DND-41 (cell line): ENCODE measurements at regions not wholly inside any gene's neighbourhood (a gene's known extent, or its start where the extent isn't known, plus 50 kb on each side); places are given as distances from the start of the nearest gene placed in this dataset.

Source experiments
- ATAC-seq: fragments of 200-7000 bp; cut with Tn5 transposase; 3 replicates; pipeline ENCODE4 v1.9.1; 2021; ENCODE audit warnings: low read depth; ENCODE audit not compliant: insufficient read depth
- DNase-seq: peaks from one replicate; pipeline ENCODE4 v3.0.0-alpha.2; 2020
- H2AFZ ChIP-seq: 2 replicates; pipeline ENCODE4 v1.6.0; 2012; ENCODE audit warnings: low read depth, low read length
- H3K27ac ChIP-seq: 2 replicates; pipeline ENCODE4 v1.5.1; 2012; ENCODE audit warnings: low read length, inconsistent platforms
- H3K27me3 ChIP-seq: fragments of 200-600 bp; sonication (generic); 2 replicates; pipeline ENCODE4 v1.6.0; 2012; ENCODE audit warnings: low read length, mild to moderate bottlenecking, inconsistent platforms; ENCODE audit not compliant: insufficient read depth, poor library complexity
- H3K36me3 ChIP-seq: 2 replicates; pipeline ENCODE4 v1.5.1; 2012; ENCODE audit warnings: low read length, inconsistent platforms; ENCODE audit not compliant: insufficient read depth
- H3K4me1 ChIP-seq: 2 replicates; pipeline ENCODE4 v1.5.1; 2012; ENCODE audit warnings: mild to moderate bottlenecking, low read length; ENCODE audit not compliant: insufficient read depth
- H3K4me2 ChIP-seq: 2 replicates; pipeline ENCODE4 v1.6.0; 2012; ENCODE audit warnings: mild to moderate bottlenecking, moderate library complexity, low read length, inconsistent platforms; ENCODE audit not compliant: insufficient read depth
- H3K4me3 ChIP-seq, 2 experiments: fragments of 200-600 bp in 1 of 2; shearing (Covaris generic) in 1 of 2; 2 replicates each; pipeline ENCODE4 v1.5.1; 2012 to 2016; ENCODE audit warnings: inconsistent platforms in 2 of 2, low read length in 2 of 2, mild to moderate bottlenecking in 2 of 2, low read depth in 1 of 2, moderate library complexity in 1 of 2
- H3K79me2 ChIP-seq: 2 replicates; pipeline ENCODE4 v1.6.0; 2012; ENCODE audit warnings: low read length, inconsistent platforms; ENCODE audit not compliant: insufficient read depth
- H3K9ac ChIP-seq: 2 replicates; pipeline ENCODE4 v1.6.0; 2012; ENCODE audit warnings: low read depth, mild to moderate bottlenecking, inconsistent platforms, low read length, moderate library complexity
- H3K9me3 ChIP-seq: 2 replicates; pipeline ENCODE4 v1.5.1; 2012; ENCODE audit warnings: low read length, moderate library complexity, mild to moderate bottlenecking, inconsistent platforms; ENCODE audit not compliant: insufficient read depth, severe bottlenecking
- H4K20me1 ChIP-seq: 2 replicates; pipeline ENCODE4 v1.6.0; 2012; ENCODE audit warnings: low read length; ENCODE audit not compliant: insufficient read depth
- CTCF ChIP-seq: IDR thresholded peaks from 2 replicates; pipeline ENCODE4 v1.5.1; 2012; ENCODE audit warnings: borderline replicate concordance, low read length, moderate library complexity, mild to moderate bottlenecking; ENCODE audit not compliant: poor library complexity, severe bottlenecking; ENCODE audit errors: extremely low read depth
- EZH2 ChIP-seq: IDR thresholded peaks from 3 replicates; pipeline ENCODE4 v1.6.1; 2012; ENCODE audit warnings: borderline replicate concordance, low read depth, mild to moderate bottlenecking, moderate library complexity, low read length, inconsistent platforms; ENCODE audit not compliant: severe bottlenecking

DNA sequence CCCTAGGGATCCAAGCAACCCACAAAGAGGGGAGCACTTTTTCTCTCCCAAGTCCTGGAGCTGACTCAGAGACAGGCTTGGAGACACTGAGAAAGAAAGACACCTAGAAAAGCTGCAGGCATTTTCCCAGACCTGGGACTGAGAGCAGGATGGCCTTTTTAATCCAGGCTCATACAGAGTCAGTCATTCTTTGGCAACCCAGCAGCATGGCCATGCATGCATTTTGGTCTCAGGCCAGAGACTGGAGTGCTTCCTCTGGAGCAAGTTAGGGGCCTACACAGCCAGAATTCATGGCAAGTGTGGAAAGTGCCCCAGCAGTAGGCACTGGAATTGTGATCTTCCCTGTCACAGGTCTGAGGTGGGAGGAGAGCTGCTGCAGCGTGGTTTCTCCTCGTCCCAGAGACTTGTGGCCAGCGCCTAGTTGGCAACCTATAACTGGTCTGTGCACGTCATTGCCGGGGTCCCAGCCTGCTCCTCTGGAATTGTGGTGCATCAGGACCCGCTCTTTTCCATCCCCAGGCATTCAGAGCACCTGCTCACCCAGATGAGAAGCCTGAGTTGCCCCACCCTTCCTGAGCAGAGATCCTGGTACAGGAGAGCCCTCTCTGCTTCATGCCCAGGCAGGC is 231.9 kb upstream of the RAB6C start:
- ATAC-seq = no peak
- Histone ChIP-seq H3K9ac (no peak overlapping the region), H2AFZ (no peak overlapping the region), H3K27me3 (no peaks in the 10 kb centered on the region), H4K20me1 (no peaks in the 10 kb centered on the region), H3K27ac (no peak overlapping the region), H3K4me2 (no peak overlapping the region), H3K4me3 (no peak overlapping the region), H3K4me1 (peaks cover 9% of the 10 kb centered on the region), H3K79me2 (no peaks in the 10 kb centered on the region), H3K36me3 (no peaks in the 10 kb centered on the region), H3K9me3 (no peaks in the 10 kb centered on the region)
- TF ChIP-seq CTCF (no peak), EZH2 (no peak)
- DNase-seq = no peak

DNA sequence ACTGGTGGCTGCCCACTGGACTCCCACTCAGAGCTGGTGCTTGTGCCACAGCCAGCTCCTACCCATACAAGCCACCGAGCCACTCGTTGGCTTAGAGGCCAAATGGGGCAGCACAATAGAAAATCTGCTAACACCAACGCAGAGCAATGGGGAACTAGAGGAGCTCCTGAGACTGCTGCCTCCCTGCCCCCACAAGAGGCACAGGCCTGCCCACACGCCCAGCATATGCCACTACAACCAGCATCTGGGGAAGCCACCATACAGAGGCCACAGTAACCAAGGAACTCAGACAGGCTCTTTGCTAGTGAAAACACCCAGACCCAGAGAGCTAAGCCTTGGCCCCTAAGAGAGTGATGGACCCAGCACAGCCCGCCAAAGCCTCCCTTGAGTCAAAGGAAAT is 231.2 kb upstream of the RAB6C start:
- no peak overlapping the region for H2AFZ ChIP-seq
- H3K27me3 ChIP-seq = no peaks in the 10 kb centered on the region
- peak; percentile 67 for ATAC-seq
- no peaks in the 10 kb centered on the region for H3K36me3 ChIP-seq
- peaks cover 9% of the 10 kb centered on the region for H3K4me1 ChIP-seq
- H3K79me2 ChIP-seq = no peaks in the 10 kb centered on the region
- no peaks in the 10 kb centered on the region for H3K9me3 ChIP-seq
- no peak overlapping the region for H3K27ac ChIP-seq
- H3K9ac ChIP-seq = no peak overlapping the region
- no peak overlapping the region for H3K4me3 ChIP-seq
- TF ChIP-seq EZH2 (no peak), CTCF (no peak)
- no peaks in the 10 kb centered on the region for H4K20me1 ChIP-seq
- peak; percentile 13 for DNase-seq
- H3K4me2 ChIP-seq = no peak overlapping the region

GRCh38 chr2:129748653-129749052 is 230.8 kb upstream of the RAB6C start:
- peaks cover 9% of the 10 kb centered on the region for H3K4me1 ChIP-seq
- no peak overlapping the region for H2AFZ ChIP-seq
- no peak overlapping the region for H3K4me3 ChIP-seq
- no peaks in the 10 kb centered on the region for H3K36me3 ChIP-seq
- ATAC-seq = peak; percentile 80
- peak; percentile 59 for TF ChIP-seq CTCF
- TF ChIP-seq EZH2 = no peak
- H3K9me3 ChIP-seq = no peaks in the 10 kb centered on the region
- no peaks in the 10 kb centered on the region for H3K27me3 ChIP-seq
- no peaks in the 10 kb centered on the region for H4K20me1 ChIP-seq
- no peaks in the 10 kb centered on the region for H3K79me2 ChIP-seq
- peak; percentile 40 for DNase-seq
- no peak overlapping the region for H3K9ac ChIP-seq
- H3K27ac ChIP-seq = no peak overlapping the region
- H3K4me2 ChIP-seq = no peak overlapping the region
